GM19372 (cell line): ENCODE measurements at regions not wholly inside any gene's neighbourhood (a gene's known extent, or its start where the extent isn't known, plus 50 kb on each side); places are given as distances from the start of the nearest gene placed in this dataset.

Experiments
- ATAC-seq: cut with Tn5 transposase; IDR thresholded peaks from one replicate; pipeline ENCODE4 v1.9.1; 2021; ENCODE audit warnings: mild to moderate bottlenecking, low read depth, moderate library complexity; ENCODE audit not compliant: unreplicated experiment

DNA sequence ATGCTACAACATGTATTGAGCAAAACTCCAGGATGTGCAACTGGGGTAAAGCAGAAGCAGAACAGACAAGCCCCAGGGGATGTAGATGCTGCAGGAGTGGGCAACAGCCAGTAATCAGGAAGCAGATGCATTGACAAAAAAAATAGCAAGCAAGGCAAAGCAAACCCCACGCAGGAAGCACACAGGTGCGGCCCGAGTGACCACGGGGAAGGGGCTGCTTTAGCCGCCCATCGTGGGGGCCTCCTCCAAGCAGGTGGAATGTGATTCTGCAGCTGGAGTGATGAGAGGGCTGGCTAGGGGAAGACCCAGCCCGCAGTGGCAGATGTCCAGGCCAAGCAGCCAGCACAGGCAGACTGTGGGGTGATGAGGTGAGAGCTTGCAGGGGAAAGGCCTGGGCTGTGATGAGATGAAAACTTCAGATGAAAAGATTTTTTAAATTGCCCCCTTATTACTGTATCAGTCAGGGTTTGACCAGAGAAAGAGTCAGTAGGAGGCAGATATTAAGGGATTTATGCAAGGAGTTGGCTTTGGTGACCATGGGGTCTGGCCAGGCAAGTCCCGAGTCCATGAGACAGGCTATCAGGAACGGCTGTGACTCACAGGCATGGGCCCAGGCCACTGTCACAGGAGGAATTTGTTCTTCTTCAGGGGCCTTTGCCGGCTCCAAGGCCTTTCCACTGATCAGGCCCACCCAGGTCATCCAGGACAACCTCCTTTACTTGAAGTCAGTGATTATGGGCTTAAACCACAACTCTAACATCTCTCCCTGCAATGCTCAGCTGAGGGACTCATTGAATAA is 207.6 kb downstream of the ANKRD60 start:
- ATAC-seq: no peak

DNA sequence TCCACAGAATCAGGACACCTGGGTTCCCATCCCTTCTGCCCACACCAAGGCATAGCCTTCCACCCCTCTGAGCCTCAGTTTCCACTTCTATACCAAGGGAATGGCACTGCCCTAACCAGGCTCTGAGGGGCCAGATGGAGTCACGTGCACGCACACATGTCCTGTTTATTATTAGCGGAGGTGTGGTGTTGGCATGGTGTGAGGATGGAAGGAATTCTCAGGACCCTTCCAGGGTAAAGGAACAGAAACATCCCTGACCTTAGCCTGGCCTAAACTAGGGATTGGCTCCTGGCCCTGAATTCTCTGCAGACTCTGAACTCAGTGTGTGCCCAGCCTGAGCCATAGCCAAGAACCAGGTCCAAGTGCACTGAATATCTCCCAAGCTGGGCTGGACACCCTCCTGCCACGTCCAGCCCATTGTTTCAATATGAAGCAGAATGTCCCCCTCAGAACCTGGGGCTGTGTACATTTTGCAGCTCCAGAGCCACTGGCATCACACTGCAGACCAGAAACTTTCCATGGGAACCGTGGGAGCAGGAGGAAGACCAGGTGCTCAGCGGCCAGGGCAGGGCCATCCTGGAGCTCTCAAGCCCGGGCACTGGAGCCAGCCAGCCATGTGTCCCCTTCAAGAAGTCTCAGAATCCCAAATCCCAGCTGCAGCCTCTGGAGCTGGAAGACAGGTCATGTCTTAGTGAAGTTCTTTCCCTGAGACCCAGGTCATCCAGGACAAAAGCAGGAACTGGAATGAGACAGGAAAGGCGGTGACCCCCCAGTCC is 208.4 kb downstream of the ANKRD60 start:
- ATAC-seq: no peak

DNA sequence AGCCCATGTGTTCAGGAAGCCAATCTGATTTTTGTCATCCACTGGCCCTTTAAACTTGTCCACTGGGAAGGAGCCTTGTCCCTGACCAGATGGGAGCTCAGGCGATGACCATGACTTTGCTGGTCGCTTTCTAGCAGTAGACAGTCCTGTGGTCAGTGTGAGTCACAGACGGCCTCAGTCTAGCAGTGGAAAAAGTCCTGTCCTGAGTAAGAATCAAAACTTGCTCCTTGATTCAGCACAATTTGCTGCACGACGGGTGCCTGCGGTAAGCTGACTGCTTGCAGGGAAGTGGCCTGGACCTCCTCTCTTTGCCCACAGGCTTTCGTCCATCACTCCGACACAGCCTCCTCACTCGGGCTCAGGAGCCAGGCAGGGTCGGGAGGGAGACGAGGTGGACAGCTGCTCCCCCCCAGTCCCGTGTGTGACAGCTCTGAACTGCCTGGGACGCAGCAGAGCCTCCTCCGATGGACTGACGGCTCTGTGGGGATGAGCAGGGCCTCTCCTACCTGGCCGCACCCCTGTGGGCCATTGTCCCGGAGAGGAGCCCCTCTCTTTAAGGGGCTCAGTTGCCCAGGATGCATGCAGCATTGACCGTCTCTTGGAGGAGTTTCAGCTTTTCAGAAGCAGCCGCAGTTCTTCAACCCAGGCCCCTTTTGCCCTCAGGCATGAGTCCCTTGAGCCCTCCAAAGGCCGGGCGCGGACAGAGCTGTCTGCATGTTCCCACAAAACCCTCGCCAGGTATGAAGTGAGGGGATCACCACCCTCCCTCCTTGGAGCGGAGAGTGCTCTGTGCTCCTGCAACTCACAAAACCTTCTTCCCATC is 209.2 kb downstream of the ANKRD60 start:
- ATAC-seq: no peak

DNA sequence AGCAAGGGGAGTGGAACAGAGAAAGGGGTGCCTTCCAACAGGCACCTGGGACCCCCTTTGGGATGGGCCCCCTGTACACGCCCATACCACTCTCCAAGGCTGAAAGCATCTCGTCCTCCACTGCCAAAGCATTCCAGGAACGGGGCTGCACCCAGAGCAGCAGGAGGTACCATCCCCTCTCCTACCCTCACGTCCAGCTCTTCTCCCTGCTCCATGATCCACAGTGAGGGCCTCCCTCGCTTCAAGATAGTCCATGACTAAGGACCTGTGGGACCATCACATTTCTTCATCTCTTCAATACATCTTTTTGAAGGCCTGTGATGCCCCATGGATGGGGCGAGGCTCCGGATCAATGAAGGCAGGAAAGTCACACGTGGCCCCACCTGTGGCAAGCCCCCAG is 209.9 kb downstream of the ANKRD60 start:
- no peak for ATAC-seq

DNA sequence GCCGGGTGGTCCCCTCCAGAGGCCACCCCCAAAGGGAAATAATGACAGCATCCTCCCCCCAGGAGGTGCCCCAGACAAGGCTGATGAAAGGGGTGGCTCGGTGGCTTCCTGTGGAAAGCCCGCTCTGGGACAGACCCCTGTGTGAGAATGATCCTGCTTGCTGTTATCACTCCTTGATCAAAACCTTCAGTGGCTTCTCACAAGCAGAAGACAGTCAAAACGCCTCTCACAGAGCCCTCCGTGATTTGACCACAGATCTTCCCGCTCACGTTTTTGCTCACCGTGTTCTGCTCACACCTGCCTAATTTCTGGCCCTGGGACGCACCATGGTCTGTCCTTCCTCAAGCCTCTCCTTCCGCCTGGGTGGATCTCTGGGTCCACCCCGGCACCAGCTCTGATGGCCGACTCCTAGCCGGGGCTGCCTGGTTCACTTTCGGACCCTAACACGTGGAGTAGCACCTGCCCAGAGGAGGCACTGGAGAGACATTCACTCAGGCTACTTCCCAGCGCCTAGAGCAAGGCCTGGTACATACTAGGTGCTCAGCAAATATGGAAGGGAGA is 210.4 kb downstream of the ANKRD60 start:
- ATAC-seq: no peak

DNA sequence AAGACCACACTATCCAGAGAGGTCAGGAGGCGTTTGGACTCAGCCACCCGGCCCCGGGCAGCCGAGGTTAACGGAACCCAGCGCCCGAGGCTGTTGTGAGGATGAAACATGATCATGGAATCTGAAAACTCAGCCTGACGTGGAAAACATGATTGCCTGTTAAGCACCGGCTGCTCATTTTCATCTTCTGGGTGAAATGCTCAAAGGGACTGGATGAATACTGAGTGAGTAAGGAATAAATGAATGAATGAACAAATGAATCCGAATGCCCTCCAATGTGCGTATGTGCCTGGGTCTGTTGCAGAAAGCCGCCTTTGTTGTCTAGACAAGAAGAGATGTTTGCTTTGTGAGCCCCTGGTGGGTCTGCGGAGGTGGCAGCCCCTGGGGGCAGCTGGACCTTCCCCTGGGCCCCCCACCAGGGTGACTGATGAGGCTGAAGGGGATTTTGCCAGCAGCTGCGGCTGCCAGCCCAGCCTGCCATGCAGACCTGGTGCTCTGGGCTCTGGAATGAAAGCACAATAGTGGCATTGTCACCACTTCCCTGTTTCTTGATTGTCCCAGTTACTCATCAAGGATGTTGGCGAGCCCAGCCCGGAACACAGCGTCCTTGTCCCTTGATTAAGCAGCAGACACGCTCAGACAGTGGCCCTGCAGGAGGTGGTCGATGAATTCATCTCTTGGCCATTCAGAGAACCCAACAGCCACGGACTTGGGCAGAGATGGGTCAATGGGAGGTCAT is 211.1 kb downstream of the ANKRD60 start:
- no peak for ATAC-seq

DNA sequence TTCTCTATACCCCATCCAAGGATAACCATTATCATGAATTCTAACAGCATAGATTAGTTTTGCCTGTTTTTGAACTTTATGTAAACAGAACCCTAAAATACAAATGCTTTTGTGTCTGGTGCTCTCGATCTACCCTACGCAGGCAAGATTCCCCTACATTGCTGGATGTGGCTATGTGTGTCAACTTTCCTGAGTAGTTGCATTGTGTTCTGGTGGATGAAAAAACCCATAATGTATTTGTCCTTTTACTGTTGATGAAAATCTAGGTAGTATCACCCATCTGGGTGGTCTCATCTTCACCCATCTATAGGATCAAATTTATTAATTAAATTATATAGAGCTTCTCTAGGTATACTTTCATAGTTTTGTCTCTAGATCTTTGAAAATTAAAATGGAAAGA is 211.7 kb downstream of the ANKRD60 start:
- no peak for ATAC-seq

DNA sequence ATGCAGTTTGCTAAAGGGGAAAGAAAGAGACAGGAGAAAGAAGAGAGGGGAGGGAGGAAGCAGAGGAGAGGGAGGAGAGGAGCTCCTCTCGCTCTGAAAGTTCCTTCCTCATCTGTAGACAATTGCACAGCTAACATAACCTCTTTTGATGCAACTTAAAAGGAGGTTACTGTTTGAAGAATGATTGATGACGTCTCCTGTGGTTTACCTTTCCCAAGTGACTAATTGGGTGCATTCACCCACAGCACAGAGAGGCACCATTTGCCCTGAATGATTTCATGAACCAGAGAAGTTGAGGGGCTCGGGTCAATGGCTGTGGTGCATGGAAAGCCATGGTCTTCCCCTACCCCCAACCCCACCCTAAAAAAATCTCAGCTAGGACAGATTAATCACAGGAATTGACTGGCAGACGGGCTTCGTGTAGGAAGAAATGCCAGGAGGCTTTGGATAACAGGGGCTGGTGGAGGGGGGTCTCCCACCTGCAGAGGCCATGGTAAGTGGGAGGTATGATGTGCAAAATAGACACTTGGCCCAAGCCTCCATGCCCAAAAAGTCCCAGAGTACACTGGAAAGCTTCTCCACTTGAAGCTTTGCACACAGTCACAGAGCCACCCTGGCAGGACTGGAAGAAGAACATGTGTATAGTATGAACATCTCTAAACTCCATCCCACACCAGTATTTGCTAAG is 213.7 kb downstream of the ANKRD60 start:
- no peak for ATAC-seq

DNA sequence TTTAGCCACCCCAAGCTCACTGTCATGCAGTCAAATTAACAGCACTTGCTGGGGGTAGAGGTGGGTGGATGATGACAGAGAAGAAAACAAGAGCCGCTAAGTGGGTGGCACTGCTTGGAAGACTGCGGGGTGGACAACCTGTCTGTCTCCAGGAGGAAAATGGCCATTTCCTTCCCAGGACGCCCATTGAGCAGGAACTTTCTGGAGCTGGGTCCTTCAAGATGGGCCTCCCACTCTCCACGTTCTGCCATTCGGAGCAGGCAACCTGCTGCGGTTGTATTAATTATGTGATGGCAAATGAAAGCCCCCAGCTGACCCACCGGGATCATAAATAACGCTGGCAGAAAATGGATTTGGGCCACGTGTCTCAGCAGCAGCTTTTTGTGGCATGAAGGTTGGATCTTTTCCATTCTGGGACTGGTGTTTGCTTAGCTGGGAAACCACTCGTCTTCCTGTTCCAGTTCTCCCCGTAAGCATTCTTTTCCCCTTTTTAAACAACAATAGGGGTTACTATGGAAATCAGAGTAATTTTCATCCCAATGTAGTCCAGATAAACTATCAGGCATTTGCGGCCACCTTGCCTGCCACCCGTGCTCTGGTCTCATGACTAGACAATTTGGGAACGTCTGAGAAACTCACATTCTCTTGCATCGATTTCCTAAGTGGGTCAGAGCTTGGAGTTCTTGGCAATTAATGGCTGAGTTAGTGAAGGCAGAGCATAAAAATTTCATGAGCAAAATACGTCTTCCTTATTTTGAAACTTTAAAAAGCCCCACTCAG is 215.5 kb downstream of the ANKRD60 start:
- ATAC-seq: no peak

DNA sequence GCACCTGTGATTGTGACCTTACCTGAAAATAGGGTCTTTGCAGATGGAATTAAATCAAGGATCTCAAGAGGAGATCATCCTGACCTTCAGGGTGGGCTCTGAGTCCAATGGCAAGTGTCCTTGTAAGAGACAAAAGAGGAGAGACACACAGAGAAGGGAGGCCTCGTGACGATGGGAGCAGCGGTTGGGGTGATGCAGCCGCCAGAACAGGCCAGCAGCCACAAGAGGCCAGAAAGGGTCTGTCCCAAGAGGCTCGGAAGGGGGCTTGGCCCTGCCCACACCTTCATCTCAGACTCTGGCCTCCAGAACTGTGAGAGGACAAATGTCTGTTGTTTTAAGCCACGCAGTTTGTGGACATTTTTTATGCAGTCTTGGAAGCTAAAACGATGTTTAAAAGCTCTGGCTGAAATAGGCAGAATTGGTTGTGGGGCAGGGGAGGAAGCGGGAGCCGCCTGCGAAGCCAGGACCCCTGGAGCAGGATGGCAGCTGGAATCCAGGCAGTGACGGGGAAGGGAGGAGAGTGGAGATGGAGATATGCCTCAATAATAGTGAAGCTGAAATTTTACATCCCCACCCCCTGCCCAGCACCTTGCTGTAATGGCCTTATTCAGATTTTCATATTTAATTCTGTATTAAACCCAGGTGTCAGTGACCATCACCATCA is 216.4 kb downstream of the ANKRD60 start:
- ATAC-seq: no peak

DNA sequence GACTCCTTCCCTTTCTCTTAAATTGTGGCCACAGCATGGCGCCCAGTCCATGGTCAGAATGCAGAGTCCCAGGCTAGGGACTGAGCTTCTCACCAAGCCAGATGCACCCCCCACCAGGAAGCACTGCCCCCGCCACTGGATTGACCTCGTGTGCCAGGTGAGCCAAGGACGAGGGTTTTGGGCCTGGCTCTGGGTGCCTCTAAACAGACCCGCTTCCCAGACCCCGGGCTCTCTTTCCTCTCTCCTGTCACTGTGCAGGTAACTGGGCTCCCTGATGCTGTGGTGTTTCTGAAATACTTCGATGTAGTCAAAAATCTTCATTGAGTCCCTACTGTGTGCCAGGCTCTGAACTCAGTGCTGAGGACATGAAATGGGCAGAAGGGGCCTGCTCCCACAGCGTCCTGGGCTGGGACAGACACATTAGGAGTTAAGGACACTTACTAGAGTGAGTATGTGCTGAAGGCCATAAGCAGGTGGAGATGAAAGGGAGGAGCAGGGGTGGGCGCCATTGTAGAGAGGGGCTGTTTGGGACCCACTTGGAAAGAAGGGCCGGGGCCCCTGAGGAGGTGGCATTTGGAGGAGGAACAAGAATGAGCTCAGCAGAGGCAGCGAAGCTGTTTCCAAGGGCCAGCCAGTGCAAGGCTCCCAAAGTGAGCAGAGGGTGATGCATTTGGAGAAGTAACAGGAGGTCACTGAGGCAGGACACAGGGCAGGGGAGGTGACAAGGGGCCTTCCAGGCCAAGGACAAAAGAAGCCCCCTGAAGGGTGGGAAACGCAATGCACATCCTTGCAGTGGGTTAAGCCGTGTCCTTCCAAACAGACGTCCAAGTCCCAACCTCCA is 217.1 kb downstream of the ANKRD60 start:
- ATAC-seq: no peak

DNA sequence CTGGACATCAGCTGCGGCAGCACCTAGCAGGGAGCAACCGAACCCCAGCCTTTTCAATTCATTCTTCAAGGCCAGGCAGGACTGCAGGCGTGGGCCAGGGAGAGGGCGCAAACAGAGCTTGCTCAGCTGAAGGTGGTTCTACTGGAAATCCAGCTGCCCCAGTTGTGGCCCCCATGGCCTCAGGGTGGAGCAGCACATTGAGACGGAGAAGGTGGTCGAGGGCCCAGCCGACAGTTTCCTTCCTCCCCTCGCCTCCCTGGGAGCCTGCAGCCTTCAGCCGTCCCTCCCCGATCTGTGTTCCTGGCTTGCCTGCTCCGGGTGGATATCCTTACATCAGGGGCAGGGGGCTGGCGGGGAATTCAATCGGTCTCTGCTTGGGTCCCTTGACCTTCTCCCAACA is 217.8 kb downstream of the ANKRD60 start:
- ATAC-seq: no peak

DNA sequence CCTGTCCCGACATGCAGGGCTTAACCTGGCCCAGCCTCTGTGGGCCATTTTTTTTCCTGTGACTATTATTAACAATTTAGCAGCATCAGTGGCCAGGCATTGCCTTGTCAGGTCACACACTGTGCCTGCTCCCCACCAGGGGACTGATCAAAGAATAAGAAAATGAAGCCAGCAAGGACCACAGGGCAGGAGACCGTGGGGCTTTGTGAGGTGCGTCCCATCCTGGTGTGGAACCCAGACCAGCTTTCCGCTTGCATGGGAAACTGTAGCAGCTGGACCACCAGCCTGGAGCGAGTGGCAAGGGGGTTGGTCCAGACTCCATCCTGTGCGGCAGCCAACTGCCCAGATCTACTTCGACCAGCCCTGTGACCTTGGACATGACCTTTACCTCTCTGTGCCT is 218.3 kb downstream of the ANKRD60 start:
- no peak for ATAC-seq

DNA sequence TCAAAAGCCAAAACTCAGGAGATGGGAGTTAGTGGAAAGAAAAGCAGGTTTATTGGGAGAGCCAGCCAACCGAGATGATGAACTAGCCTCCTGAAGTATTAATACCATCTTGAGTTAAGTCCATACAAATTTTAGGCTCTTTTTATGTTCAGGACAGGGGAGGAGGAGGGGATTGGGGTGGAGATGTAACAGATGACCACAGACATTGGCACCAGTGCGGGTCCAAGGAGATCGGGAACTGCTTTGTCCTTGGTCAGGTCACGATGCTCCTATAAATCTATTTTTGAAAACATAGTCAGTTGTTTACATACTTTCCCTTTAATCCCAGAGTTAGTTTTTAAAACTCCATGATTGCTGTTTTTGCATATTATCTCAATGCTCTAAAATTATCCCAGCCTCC is 219.6 kb downstream of the ANKRD60 start:
- no peak for ATAC-seq

DNA sequence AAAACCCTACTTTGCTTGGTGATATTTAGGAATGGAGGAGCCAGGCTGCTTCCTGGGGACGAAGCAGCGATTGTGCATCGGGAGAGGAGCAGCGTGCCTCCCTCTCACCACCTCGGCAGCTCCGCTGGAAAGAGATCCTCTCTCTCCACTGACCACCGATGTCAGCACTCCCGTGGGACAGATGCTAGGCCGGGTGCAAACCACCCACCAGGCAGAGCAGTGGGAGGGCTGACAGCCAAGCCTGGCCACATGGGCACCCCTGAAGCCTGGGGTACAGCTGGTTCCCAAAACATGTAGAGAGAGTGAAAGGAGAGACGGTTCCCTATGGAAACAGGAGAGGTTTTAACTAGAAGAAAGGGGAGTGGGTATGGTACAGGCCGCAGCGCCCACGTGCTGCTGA is 220.0 kb downstream of the ANKRD60 start:
- no peak for ATAC-seq

DNA sequence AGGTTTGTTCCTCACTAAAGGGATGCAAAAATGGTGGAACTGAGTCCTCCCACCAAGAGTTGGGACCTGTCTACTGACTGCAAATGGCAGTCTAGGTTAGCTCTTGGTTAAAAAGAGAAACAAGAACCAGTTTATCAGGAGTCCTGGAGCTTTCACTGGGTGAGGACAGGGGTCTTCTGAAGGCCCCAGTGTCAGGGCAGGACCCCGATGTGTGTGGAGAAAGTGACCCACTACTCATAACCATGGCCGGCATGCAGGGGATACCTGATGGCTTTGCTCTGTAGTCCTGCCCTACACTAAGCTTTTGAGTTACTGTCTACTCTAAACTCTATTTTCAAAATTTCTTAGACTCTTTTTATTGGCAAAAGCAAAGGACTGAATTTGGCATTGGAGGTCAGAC is 220.5 kb downstream of the ANKRD60 start:
- ATAC-seq: no peak
